Karpas-422 (cell line): ENCODE measurements at regions not wholly inside any gene's neighbourhood (a gene's known extent, or its start where the extent isn't known, plus 50 kb on each side); places are given as distances from the start of the nearest gene placed in this dataset.

Experiments used
- DNase-seq: peaks from one replicate; pipeline ENCODE4 v3.0.0-alpha.2; 2015
- H2AFZ ChIP-seq: fragments of 200-600 bp; sonication (generic); 2 replicates; pipeline ENCODE4 v1.6.1; 2014; ENCODE audit warnings: antibody characterized with exemption, low read length, mixed read lengths
- H3K27ac ChIP-seq: fragments of 200-600 bp; sonication (generic); 2 replicates; pipeline ENCODE4 v1.5.1; 2014; ENCODE audit warnings: mild to moderate bottlenecking, low read length, moderate library complexity
- H3K27me3 ChIP-seq: fragments of 200-600 bp; sonication (generic); 2 replicates; pipeline ENCODE4 v1.6.1; 2014; ENCODE audit warnings: low read length, mixed read lengths
- H3K36me3 ChIP-seq: fragments of 200-600 bp; sonication (generic); 2 replicates; pipeline ENCODE4 v1.6.1; 2014; ENCODE audit warnings: low read length, mixed read lengths; ENCODE audit not compliant: insufficient read depth
- H3K4me1 ChIP-seq: fragments of 200-600 bp; sonication (generic); 2 replicates; pipeline ENCODE4 v1.6.1; 2014; ENCODE audit warnings: mild to moderate bottlenecking, low read length, mixed read lengths
- H3K4me2 ChIP-seq: fragments of 200-600 bp; sonication (generic); 2 replicates; pipeline ENCODE4 v1.6.1; 2014; ENCODE audit warnings: low read length, low read depth, mild to moderate bottlenecking; ENCODE audit not compliant: poor library complexity, severe bottlenecking
- H3K4me3 ChIP-seq: fragments of 200-600 bp; sonication (generic); 2 replicates; pipeline ENCODE4 v1.5.1; 2014; ENCODE audit warnings: mild to moderate bottlenecking, antibody characterized with exemption, low read length, mixed read lengths
- H3K79me2 ChIP-seq: fragments of 200-600 bp; sonication (generic); 2 replicates; pipeline ENCODE4 v1.6.1; 2014; ENCODE audit warnings: mild to moderate bottlenecking, low read length, mixed read lengths
- H3K9ac ChIP-seq: fragments of 200-600 bp; sonication (generic); 2 replicates; pipeline ENCODE4 v1.6.0; 2014; ENCODE audit warnings: low read length
- H3K9me2 ChIP-seq: fragments of 200-600 bp; sonication (generic), shearing (Covaris generic); replicated peaks from 2 replicates; pipeline ENCODE4 v1.6.0; 2014; ENCODE audit warnings: mild to moderate bottlenecking, low read length, moderate library complexity; ENCODE audit not compliant: insufficient read depth
- H3K9me3 ChIP-seq: fragments of 300-700, 200-600 bp; sonication (generic); 2 replicates; pipeline ENCODE4 v1.6.1; 2014; ENCODE audit warnings: low read length, mixed read lengths
- H4K20me1 ChIP-seq: fragments of 200-600 bp; sonication (generic); 2 replicates; pipeline ENCODE4 v1.6.1; 2014; ENCODE audit warnings: mild to moderate bottlenecking, antibody characterized with exemption, low read length, low read depth; ENCODE audit not compliant: insufficient read depth

DNA sequence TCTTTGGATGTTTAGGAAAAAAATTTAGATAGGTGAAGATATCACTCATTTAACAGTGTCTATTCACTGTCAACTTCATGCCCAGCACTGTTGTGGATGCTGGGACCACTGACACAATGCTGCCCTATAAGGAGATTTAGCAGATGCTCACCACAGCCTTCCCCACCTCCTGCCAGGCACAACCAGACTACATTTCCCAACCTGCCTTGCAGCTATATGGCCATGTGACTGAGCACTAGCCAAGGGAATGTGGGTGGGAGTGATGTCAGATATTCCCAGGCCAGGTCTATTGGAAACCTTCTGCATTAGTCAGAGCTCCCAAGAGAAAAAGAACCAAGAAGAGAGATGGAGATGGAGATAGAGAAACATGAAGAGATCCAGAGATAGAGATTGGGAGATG, 302.6 kb upstream of the TAS2R1 start:
- no peak for DNase-seq
- Histone ChIP-seq H4K20me1 (no peaks in the 10 kb centered on the region), H2AFZ (no peak overlapping the region), H3K79me2 (no peaks in the 10 kb centered on the region), H3K36me3 (no peaks in the 10 kb centered on the region), H3K9me2 (no peaks in the 10 kb centered on the region), H3K27me3 (no peaks in the 10 kb centered on the region), H3K27ac (no peak overlapping the region), H3K9me3 (no peaks in the 10 kb centered on the region), H3K4me3 (no peak overlapping the region), H3K9ac (no peak overlapping the region), H3K4me1 (no peaks in the 10 kb centered on the region), H3K4me2 (no peak overlapping the region)

GRCh38 chr5:9930156-9930555, 300.0 kb upstream of the TAS2R1 start:
- H3K9me3 ChIP-seq = no peaks in the 10 kb centered on the region
- H3K9ac ChIP-seq = no peak overlapping the region
- no peak overlapping the region for H3K4me3 ChIP-seq
- no peak overlapping the region for H3K27ac ChIP-seq
- no peaks in the 10 kb centered on the region for H3K36me3 ChIP-seq
- H3K27me3 ChIP-seq = no peaks in the 10 kb centered on the region
- H3K4me2 ChIP-seq = no peak overlapping the region
- H4K20me1 ChIP-seq = no peaks in the 10 kb centered on the region
- no peaks in the 10 kb centered on the region for H3K4me1 ChIP-seq
- H3K79me2 ChIP-seq = no peaks in the 10 kb centered on the region
- no peak for DNase-seq
- H2AFZ ChIP-seq = no peak overlapping the region
- H3K9me2 ChIP-seq = 0 out of 2 replicates have a peak, but pooled peaks cover 3% of the 10 kb centered on the region

DNA sequence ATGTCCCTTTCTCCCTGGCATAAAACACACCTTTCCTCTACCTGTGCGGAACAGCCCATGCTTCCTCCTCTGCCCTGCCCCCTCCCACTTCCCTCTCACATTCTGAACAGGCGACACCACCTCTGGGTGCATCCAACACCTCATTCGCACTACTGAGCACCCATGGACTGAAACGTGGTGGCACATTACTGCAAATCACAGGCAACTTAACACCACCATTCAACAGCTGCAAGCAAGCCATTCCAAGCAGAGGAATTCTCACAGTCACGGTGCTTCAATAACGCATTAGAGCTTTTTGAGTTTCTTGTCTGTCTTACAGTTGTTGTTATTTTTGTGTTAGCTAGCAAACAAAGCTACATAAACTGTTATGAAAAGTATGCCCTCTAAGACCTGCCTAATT, 298.2 kb upstream of the TAS2R1 start:
- H3K4me2 ChIP-seq = no peak overlapping the region

DNA sequence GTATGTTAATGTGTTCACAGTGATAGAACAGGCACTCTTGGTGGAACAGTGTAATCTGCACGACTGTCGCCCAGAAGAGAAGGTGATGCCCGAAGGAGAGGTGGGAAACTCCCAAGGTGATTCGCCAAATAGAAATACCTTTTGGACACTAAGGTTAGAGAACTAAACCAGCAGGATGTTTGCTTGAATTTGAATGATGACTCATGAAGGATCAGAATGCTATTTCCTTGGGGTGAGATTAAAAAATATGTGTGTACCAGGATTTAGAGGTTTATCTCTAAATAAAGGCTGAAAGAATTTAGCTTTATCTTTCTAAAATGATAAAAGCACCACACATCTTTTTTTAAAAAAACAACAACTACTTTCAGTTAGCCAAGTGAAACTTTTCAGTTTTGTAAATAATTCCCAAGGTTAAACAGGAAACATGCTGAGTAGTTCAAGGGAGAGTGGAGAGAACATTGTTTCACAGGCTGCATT, 297.4 kb upstream of the TAS2R1 start:
- no peak for DNase-seq
- Histone ChIP-seq H3K4me2 (no peak overlapping the region), H4K20me1 (no peaks in the 10 kb centered on the region), H3K9ac (no peak overlapping the region), H3K4me1 (no peaks in the 10 kb centered on the region), H3K9me2 (0 out of 2 replicates have a peak, but pooled peaks cover 3% of the 10 kb centered on the region), H3K79me2 (no peaks in the 10 kb centered on the region), H3K4me3 (no peak overlapping the region), H3K27me3 (no peaks in the 10 kb centered on the region), H3K9me3 (peaks cover 9% of the 10 kb centered on the region), H3K36me3 (no peaks in the 10 kb centered on the region), H2AFZ (no peak overlapping the region), H3K27ac (no peak overlapping the region)

More for the DNA sequence above, 298.2 kb upstream of the TAS2R1 start:
- Histone ChIP-seq H2AFZ (no peak overlapping the region), H3K4me3 (no peak overlapping the region), H3K9me3 (peaks cover 3% of the 10 kb centered on the region), H3K36me3 (no peaks in the 10 kb centered on the region), H3K27me3 (no peaks in the 10 kb centered on the region), H3K4me1 (no peaks in the 10 kb centered on the region), H3K27ac (no peak overlapping the region), H4K20me1 (no peaks in the 10 kb centered on the region), H3K9me2 (0 out of 2 replicates have a peak, but pooled peaks cover 3% of the 10 kb centered on the region), H3K79me2 (no peaks in the 10 kb centered on the region), H3K9ac (no peak overlapping the region)
- DNase-seq = no peak

- no peaks in the 10 kb centered on the region for H3K4me1 ChIP-seq
- H2AFZ ChIP-seq = no peak overlapping the region
- H3K9ac ChIP-seq = no peak overlapping the region
- H3K27me3 ChIP-seq = no peaks in the 10 kb centered on the region
- no peaks in the 10 kb centered on the region for H3K36me3 ChIP-seq
- H3K79me2 ChIP-seq = no peaks in the 10 kb centered on the region
- no peak overlapping the region for H3K27ac ChIP-seq
- no peak overlapping the region for H3K4me2 ChIP-seq
- H3K4me3 ChIP-seq = no peak overlapping the region
- H4K20me1 ChIP-seq = no peaks in the 10 kb centered on the region
- H3K9me2 ChIP-seq = 0 out of 2 replicates have a peak, but pooled peaks cover 3% of the 10 kb centered on the region
- H3K9me3 ChIP-seq = peaks cover 9% of the 10 kb centered on the region
- no peak for DNase-seq
These were observed 297.0 kb upstream of the TAS2R1 start for GRCh38 chr5:9927106-9927505.

- H3K79me2 ChIP-seq = no peaks in the 10 kb centered on the region
- H3K9me2 ChIP-seq = 0 out of 2 replicates have a peak, but pooled peaks cover 3% of the 10 kb centered on the region
- no peak overlapping the region for H3K4me3 ChIP-seq
- no peak for DNase-seq
- H3K9me3 ChIP-seq = peaks cover 9% of the 10 kb centered on the region
- no peak overlapping the region for H2AFZ ChIP-seq
- H3K36me3 ChIP-seq = no peaks in the 10 kb centered on the region
- no peaks in the 10 kb centered on the region for H3K27me3 ChIP-seq
- no peaks in the 10 kb centered on the region for H3K4me1 ChIP-seq
- no peaks in the 10 kb centered on the region for H4K20me1 ChIP-seq
- H3K4me2 ChIP-seq = no peak overlapping the region
- no peak overlapping the region for H3K9ac ChIP-seq
- H3K27ac ChIP-seq = no peak overlapping the region
These were observed 294.5 kb upstream of the TAS2R1 start for GRCh38 chr5:9924614-9925013.

- H3K9me3 ChIP-seq = peaks cover 9% of the 10 kb centered on the region
- H3K4me1 ChIP-seq = no peaks in the 10 kb centered on the region
- no peak overlapping the region for H3K4me2 ChIP-seq
- H2AFZ ChIP-seq = no peak overlapping the region
- no peak overlapping the region for H3K27ac ChIP-seq
- 0 out of 2 replicates have a peak, but pooled peaks cover 3% of the 10 kb centered on the region for H3K9me2 ChIP-seq
- peak; percentile 47 for DNase-seq
- no peaks in the 10 kb centered on the region for H3K36me3 ChIP-seq
- H3K4me3 ChIP-seq = no peak overlapping the region
- H4K20me1 ChIP-seq = no peaks in the 10 kb centered on the region
- no peak overlapping the region for H3K9ac ChIP-seq
- no peaks in the 10 kb centered on the region for H3K79me2 ChIP-seq
- no peaks in the 10 kb centered on the region for H3K27me3 ChIP-seq
These were observed 292.6 kb upstream of the TAS2R1 start for GRCh38 chr5:9922719-9923118.

DNA sequence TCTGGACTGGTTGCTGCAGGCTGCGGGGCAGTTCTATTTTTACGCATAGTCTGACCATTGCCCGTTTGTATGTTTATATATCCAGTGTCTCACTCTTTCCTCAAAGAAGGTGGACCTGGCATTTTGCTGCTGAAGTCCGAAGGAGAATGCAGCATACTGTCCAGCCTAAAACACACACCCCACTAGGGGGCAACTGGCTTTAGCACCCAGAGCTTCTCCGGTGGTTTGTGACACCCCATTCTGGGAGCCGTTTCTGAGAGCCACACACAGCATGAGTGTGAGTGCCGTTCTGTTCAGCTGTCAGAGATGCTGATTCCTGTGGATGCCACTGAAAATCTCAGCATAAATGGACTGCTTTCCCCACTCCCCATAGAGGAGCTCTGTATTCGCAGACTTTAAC, 290.5 kb upstream of the TAS2R1 start:
- Histone ChIP-seq H3K79me2 (no peaks in the 10 kb centered on the region), H3K36me3 (no peaks in the 10 kb centered on the region), H3K4me2 (no peak overlapping the region), H3K9ac (no peak overlapping the region), H3K4me1 (no peaks in the 10 kb centered on the region), H3K27me3 (no peaks in the 10 kb centered on the region), H3K4me3 (no peak overlapping the region), H4K20me1 (no peaks in the 10 kb centered on the region), H3K27ac (no peak overlapping the region), H3K9me2 (no peaks in the 10 kb centered on the region), H3K9me3 (peaks cover 9% of the 10 kb centered on the region), H2AFZ (no peak overlapping the region)
- DNase-seq = no peak
